IPS DF 6.9 (cell line): ENCODE measurements at regions not wholly inside any gene's neighbourhood (a gene's known extent, or its start where the extent isn't known, plus 50 kb on each side); places are given as distances from the start of the nearest gene placed in this dataset.

Experiments used
- DNase-seq: peaks from one replicate; pipeline ENCODE4 v3.0.0-alpha.2; 2013; ENCODE audit warnings: low read depth, low spot score
- H3K27ac ChIP-seq: one replicate; pipeline ENCODE4 v1.5.1; 2013; ENCODE audit warnings: low read length, control low read depth
- H3K27me3 ChIP-seq: 2 replicates; pipeline ENCODE4 v1.6.1; 2013; ENCODE audit warnings: mild to moderate bottlenecking, low read length; ENCODE audit not compliant: control insufficient read depth, insufficient read depth
- H3K36me3 ChIP-seq: 2 replicates; pipeline ENCODE4 v1.6.1; 2013; ENCODE audit warnings: low read length; ENCODE audit not compliant: control insufficient read depth, insufficient read depth
- H3K4me1 ChIP-seq: 2 replicates; pipeline ENCODE4 v1.6.1; 2013; ENCODE audit warnings: low read length; ENCODE audit not compliant: control insufficient read depth, insufficient read depth
- H3K4me3 ChIP-seq: 2 replicates; pipeline ENCODE4 v1.5.1; 2013; ENCODE audit warnings: mild to moderate bottlenecking, low read length
- H3K9me3 ChIP-seq: 2 replicates; pipeline ENCODE4 v1.6.1; 2013; ENCODE audit warnings: low read length, inconsistent platforms; ENCODE audit not compliant: control insufficient read depth, insufficient read depth
- WGBS: extraction: QIAGEN DNeasy Blood & Tissue Kit; methylation state at CpG from one replicate; pipeline ENCODE4 v1.1.7; 2013; ENCODE audit warnings: mixed read lengths, missing lambda C conversion rate; ENCODE audit not compliant: insufficient read length, insufficient coverage; 5-methylcytosine and 5-hydroxymethylcytosine counted together

GRCh38 chr2:123157016-123157415 is 868.1 kb upstream of the CNTNAP5 start:
- no CpG with 5 or more reads among the region's 3 CpGs for WGBS
- no peak overlapping the region for H3K4me3 ChIP-seq
- H3K36me3 ChIP-seq: no peaks in the 10 kb centered on the region
- DNase-seq: no peak
- H3K9me3 ChIP-seq: no peaks in the 10 kb centered on the region
- no peaks in the 10 kb centered on the region for H3K27me3 ChIP-seq
- no peak overlapping the region for H3K27ac ChIP-seq
- no peaks in the 10 kb centered on the region for H3K4me1 ChIP-seq

- DNase-seq: no peak
- no peak overlapping the region for H3K27ac ChIP-seq
- no peaks in the 10 kb centered on the region for H3K36me3 ChIP-seq
- H3K4me3 ChIP-seq: no peak overlapping the region
- no peaks in the 10 kb centered on the region for H3K27me3 ChIP-seq
- no peaks in the 10 kb centered on the region for H3K4me1 ChIP-seq
- H3K9me3 ChIP-seq: no peaks in the 10 kb centered on the region
- WGBS: no CpG with 5 or more reads among the region's 1 CpG
These were observed 862.6 kb upstream of the CNTNAP5 start for GRCh38 chr2:123162400-123163016.

GRCh38 chr2:123163398-123163797 is 861.7 kb upstream of the CNTNAP5 start:
- H3K27ac ChIP-seq: no peak overlapping the region
- no peak overlapping the region for H3K4me3 ChIP-seq
- no peaks in the 10 kb centered on the region for H3K36me3 ChIP-seq
- DNase-seq: no peak
- no CpG with 5 or more reads among the region's 2 CpGs for WGBS
- H3K9me3 ChIP-seq: no peaks in the 10 kb centered on the region
- H3K27me3 ChIP-seq: no peaks in the 10 kb centered on the region
- no peaks in the 10 kb centered on the region for H3K4me1 ChIP-seq

GRCh38 chr2:123164216-123164615 is 860.9 kb upstream of the CNTNAP5 start:
- WGBS: no CpG with 5 or more reads among the region's 2 CpGs
- no peaks in the 10 kb centered on the region for H3K4me1 ChIP-seq
- no peak overlapping the region for H3K27ac ChIP-seq
- DNase-seq: no peak
- H3K36me3 ChIP-seq: no peaks in the 10 kb centered on the region
- no peak overlapping the region for H3K4me3 ChIP-seq
- no peaks in the 10 kb centered on the region for H3K9me3 ChIP-seq
- no peaks in the 10 kb centered on the region for H3K27me3 ChIP-seq

GRCh38 chr2:123165616-123166015 is 859.5 kb upstream of the CNTNAP5 start:
- H3K36me3 ChIP-seq: no peaks in the 10 kb centered on the region
- H3K4me3 ChIP-seq: no peak overlapping the region
- no peaks in the 10 kb centered on the region for H3K27me3 ChIP-seq
- H3K27ac ChIP-seq: no peak overlapping the region
- H3K4me1 ChIP-seq: no peaks in the 10 kb centered on the region
- H3K9me3 ChIP-seq: no peaks in the 10 kb centered on the region
- WGBS: no CpG with 5 or more reads among the region's 7 CpGs
- no peak for DNase-seq

GRCh38 chr2:123179526-123179925 is 845.6 kb upstream of the CNTNAP5 start:
- Histone ChIP-seq H3K36me3 (no peaks in the 10 kb centered on the region), H3K9me3 (no peaks in the 10 kb centered on the region), H3K27ac (no peak overlapping the region), H3K4me3 (no peak overlapping the region), H3K27me3 (no peaks in the 10 kb centered on the region), H3K4me1 (no peaks in the 10 kb centered on the region)
- no CpG with 5 or more reads among the region's 3 CpGs for WGBS
- no peak for DNase-seq

GRCh38 chr2:123195957-123196356 is 829.1 kb upstream of the CNTNAP5 start:
- Histone ChIP-seq H3K27me3 (no peaks in the 10 kb centered on the region), H3K27ac (no peak overlapping the region), H3K4me3 (no peak overlapping the region), H3K4me1 (no peaks in the 10 kb centered on the region), H3K9me3 (no peaks in the 10 kb centered on the region), H3K36me3 (no peaks in the 10 kb centered on the region)
- no CpG with 5 or more reads among the region's 4 CpGs for WGBS
- DNase-seq: no peak

- WGBS: no CpG with 5 or more reads among the region's 2 CpGs
- no peak overlapping the region for H3K27ac ChIP-seq
- H3K27me3 ChIP-seq: no peaks in the 10 kb centered on the region
- H3K4me3 ChIP-seq: no peak overlapping the region
- no peaks in the 10 kb centered on the region for H3K36me3 ChIP-seq
- DNase-seq: no peak
- H3K9me3 ChIP-seq: no peaks in the 10 kb centered on the region
- no peaks in the 10 kb centered on the region for H3K4me1 ChIP-seq
These were observed 825.1 kb upstream of the CNTNAP5 start for GRCh38 chr2:123200035-123200434.

- Histone ChIP-seq H3K36me3 (no peaks in the 10 kb centered on the region), H3K9me3 (no peaks in the 10 kb centered on the region), H3K4me1 (no peaks in the 10 kb centered on the region), H3K4me3 (no peak overlapping the region), H3K27me3 (no peaks in the 10 kb centered on the region), H3K27ac (no peak overlapping the region)
- WGBS: no CpG with 5 or more reads among the region's 2 CpGs
- no peak for DNase-seq
These were observed 817.8 kb upstream of the CNTNAP5 start for GRCh38 chr2:123207245-123207644.

- no peaks in the 10 kb centered on the region for H3K27me3 ChIP-seq
- no peak overlapping the region for H3K27ac ChIP-seq
- H3K4me1 ChIP-seq: no peaks in the 10 kb centered on the region
- H3K9me3 ChIP-seq: no peaks in the 10 kb centered on the region
- H3K36me3 ChIP-seq: no peaks in the 10 kb centered on the region
- no peak overlapping the region for H3K4me3 ChIP-seq
- DNase-seq: no peak
- WGBS: no CpG with 5 or more reads among the region's 2 CpGs
These were observed 815.9 kb upstream of the CNTNAP5 start for GRCh38 chr2:123209202-123209601.

- no peak overlapping the region for H3K27ac ChIP-seq
- H3K4me3 ChIP-seq: no peak overlapping the region
- DNase-seq: no peak
- no peaks in the 10 kb centered on the region for H3K27me3 ChIP-seq
- H3K9me3 ChIP-seq: no peaks in the 10 kb centered on the region
- no peaks in the 10 kb centered on the region for H3K36me3 ChIP-seq
- no peaks in the 10 kb centered on the region for H3K4me1 ChIP-seq
These were observed 813.9 kb upstream of the CNTNAP5 start for GRCh38 chr2:123211181-123211580.
